ENCODE measurements at regions not wholly inside any gene's neighbourhood (a gene's known extent, or its start where the extent isn't known, plus 50 kb on each side); places are given as distances from the start of the nearest gene placed in this dataset.
A peak's percentile ranks its signal among the peaks of the same experiment; 100 is the strongest.

DNA sequence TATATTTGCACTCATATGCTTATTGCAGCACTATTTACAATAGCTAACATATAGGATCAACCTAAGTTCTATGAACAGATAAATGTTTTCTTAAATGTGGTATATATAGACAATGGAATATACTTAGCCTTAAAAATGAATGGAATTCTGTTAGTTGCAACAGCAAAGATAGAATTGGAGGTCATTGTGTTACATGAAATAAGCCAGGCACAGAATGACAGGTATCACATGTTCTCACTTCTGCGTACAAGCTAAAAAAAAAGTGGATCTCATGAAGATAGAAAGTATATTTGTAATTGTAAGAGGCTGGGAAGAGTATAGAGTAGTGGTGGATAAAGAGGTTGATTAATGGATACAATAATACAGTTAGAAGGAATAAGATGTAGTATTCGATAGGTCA, 255.5 kb upstream of the SETBP1 start:
- Histone ChIP-seq H3K27ac (no peak overlapping the region), H3K27me3 (no peaks in the 10 kb centered on the region), H3K9me3 (ENCODE audit: low read depth) (no peaks in the 10 kb centered on the region), H3K4me1 (peaks cover 6% of the 10 kb centered on the region), H3K4me2 (no peak overlapping the region), H3K4me3 (no peak overlapping the region), H4K20me1 (ENCODE audit: low read depth) (no peaks in the 10 kb centered on the region), H3K79me2 (ENCODE audit: low read depth) (no peaks in the 10 kb centered on the region), H3K36me3 (no peaks in the 10 kb centered on the region), H3K9ac (no peak overlapping the region), H2AFZ (replicated peaks) (no peak overlapping the region), H3F3A (ENCODE audit: low read depth) (no peaks in the 10 kb centered on the region)
- no peaks in the 10 kb centered on the region for H3K36me3 Mint-ChIP-seq
- TF ChIP-seq EZH2phosphoT487 (IDR thresholded peaks at IDR 0.05) (no peak), CTCF (IDR thresholded peaks at IDR 0.05) (no peak), EZH2 (IDR thresholded peaks at IDR 0.05) (no peak)
- no peak overlapping the region for H3K4me3 Mint-ChIP-seq
- DNase-seq (ENCODE audit: low spot score) = no peak
- no peaks in the 10 kb centered on the region for H3K27me3 Mint-ChIP-seq (ENCODE audit: insufficient read depth, low read depth)
- H3K4me1 Mint-ChIP-seq = peaks cover 3% of the 10 kb centered on the region
- peaks cover 5% of the 10 kb centered on the region for H3K9me3 Mint-ChIP-seq
- H3K27ac Mint-ChIP-seq = no peak overlapping the region

- no peak overlapping the region for H3K27ac Mint-ChIP-seq
- no peak for TF ChIP-seq CTCF (IDR thresholded peaks at IDR 0.05)
- no peak for TF ChIP-seq EZH2phosphoT487 (IDR thresholded peaks at IDR 0.05)
These were observed 243.1 kb upstream of the SETBP1 start for GRCh38 chr18:44437603-44438002.

DNA sequence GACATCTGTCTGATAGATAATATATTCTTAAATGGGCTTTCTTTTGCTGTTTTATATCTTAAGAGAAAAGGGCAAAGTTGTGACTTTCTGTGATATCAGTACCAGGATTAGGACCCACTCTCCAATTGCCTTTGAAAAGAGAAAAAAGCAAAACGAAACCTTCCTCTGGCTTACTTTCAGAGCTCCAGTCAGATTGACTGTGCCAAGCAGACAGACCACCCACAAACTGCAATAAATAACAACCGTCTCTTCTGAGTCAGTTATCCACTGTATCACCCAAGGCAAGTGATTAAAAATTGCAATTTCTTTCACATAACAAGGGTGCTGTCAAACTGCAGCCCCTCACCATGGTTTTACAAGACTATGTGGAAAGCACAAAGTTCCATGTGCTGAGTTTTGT, 230.5 kb upstream of the SETBP1 start:
- TF ChIP-seq CTCF (IDR thresholded peaks at IDR 0.05) = no peak
- TF ChIP-seq EZH2 (IDR thresholded peaks at IDR 0.05) = no peak
- no peak for TF ChIP-seq EZH2phosphoT487 (IDR thresholded peaks at IDR 0.05)
- Histone ChIP-seq H3K4me1 (peaks cover 12% of the 10 kb centered on the region), H3K9me3 (ENCODE audit: low read depth) (no peaks in the 10 kb centered on the region), H4K20me1 (ENCODE audit: low read depth) (no peaks in the 10 kb centered on the region), H3K36me3 (no peaks in the 10 kb centered on the region), H3K27ac (no peak overlapping the region), H2AFZ (replicated peaks) (peak overlapping the region; percentile 57), H3K9ac (no peak overlapping the region), H3K4me2 (no peak overlapping the region), H3K27me3 (no peaks in the 10 kb centered on the region), H3K79me2 (ENCODE audit: low read depth) (no peaks in the 10 kb centered on the region), H3F3A (ENCODE audit: low read depth) (no peaks in the 10 kb centered on the region), H3K4me3 (no peak overlapping the region)
- H3K27me3 Mint-ChIP-seq (ENCODE audit: insufficient read depth, low read depth) = no peaks in the 10 kb centered on the region
- H3K4me3 Mint-ChIP-seq = no peak overlapping the region
- no peaks in the 10 kb centered on the region for H3K36me3 Mint-ChIP-seq
- H3K27ac Mint-ChIP-seq = no peak overlapping the region
- H3K9me3 Mint-ChIP-seq = peaks cover 2% of the 10 kb centered on the region
- no peak for DNase-seq (ENCODE audit: low spot score)
- no peaks in the 10 kb centered on the region for H3K4me1 Mint-ChIP-seq

More at GRCh38 chr18:44437603-44438002, 243.1 kb upstream of the SETBP1 start:
- H3K9me3 ChIP-seq (ENCODE audit: low read depth) = no peaks in the 10 kb centered on the region
- H3K4me3 ChIP-seq = no peak overlapping the region
- no peak overlapping the region for H3K9ac ChIP-seq
- H3K79me2 ChIP-seq (ENCODE audit: low read depth) = no peaks in the 10 kb centered on the region
- H4K20me1 ChIP-seq (ENCODE audit: low read depth) = no peaks in the 10 kb centered on the region
- Mint-ChIP-seq H3K4me1 (peaks cover 4% of the 10 kb centered on the region), H3K9me3 (peaks cover 8% of the 10 kb centered on the region), H3K4me3 (no peak overlapping the region), H3K36me3 (peaks cover 2% of the 10 kb centered on the region), H3K27me3 (ENCODE audit: insufficient read depth, low read depth) (peaks cover 2% of the 10 kb centered on the region)
- DNase-seq (ENCODE audit: low spot score) = no peak
- no peaks in the 10 kb centered on the region for H3K36me3 ChIP-seq
- no peak overlapping the region for H3K4me2 ChIP-seq
- no peaks in the 10 kb centered on the region for H3F3A ChIP-seq (ENCODE audit: low read depth)
- no peaks in the 10 kb centered on the region for H3K4me1 ChIP-seq
- no peak overlapping the region for H3K27ac ChIP-seq
- H3K27me3 ChIP-seq = no peaks in the 10 kb centered on the region
- H2AFZ ChIP-seq (replicated peaks) = no peak overlapping the region

DNA sequence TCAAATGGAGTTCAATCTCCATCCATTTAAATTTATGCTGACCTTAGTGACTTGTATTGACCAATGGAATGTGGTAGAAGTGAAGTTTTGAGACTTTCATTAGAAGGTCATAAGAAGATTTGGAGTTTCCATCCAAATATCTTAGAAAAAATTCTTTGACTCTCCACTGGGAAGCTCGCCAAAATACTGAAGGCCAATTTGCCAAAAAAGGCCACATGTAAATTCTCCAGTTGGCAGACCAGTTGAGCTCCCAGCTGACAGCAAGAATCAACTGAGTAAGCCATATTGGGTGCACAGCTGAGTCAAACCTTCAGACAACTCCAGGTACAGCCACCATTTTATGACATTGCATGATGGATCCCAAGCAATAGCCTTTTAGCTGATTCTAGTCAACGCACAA, 228.3 kb upstream of the SETBP1 start:
- Histone ChIP-seq H3K79me2 (ENCODE audit: low read depth) (no peaks in the 10 kb centered on the region), H2AFZ (replicated peaks) (no peak overlapping the region), H3K27ac (no peak overlapping the region), H3K27me3 (no peaks in the 10 kb centered on the region), H3F3A (ENCODE audit: low read depth) (no peaks in the 10 kb centered on the region), H3K4me1 (peaks cover 12% of the 10 kb centered on the region), H3K9ac (no peak overlapping the region), H3K9me3 (ENCODE audit: low read depth) (no peaks in the 10 kb centered on the region), H4K20me1 (ENCODE audit: low read depth) (no peaks in the 10 kb centered on the region), H3K4me3 (no peak overlapping the region), H3K4me2 (no peak overlapping the region), H3K36me3 (no peaks in the 10 kb centered on the region)
- no peaks in the 10 kb centered on the region for H3K27me3 Mint-ChIP-seq (ENCODE audit: insufficient read depth, low read depth)
- TF ChIP-seq CTCF (IDR thresholded peaks at IDR 0.05) (no peak), EZH2 (IDR thresholded peaks at IDR 0.05) (no peak), EZH2phosphoT487 (IDR thresholded peaks at IDR 0.05) (no peak)
- no peak overlapping the region for H3K27ac Mint-ChIP-seq
- no peaks in the 10 kb centered on the region for H3K4me1 Mint-ChIP-seq
- DNase-seq (ENCODE audit: low spot score) = no peak
- no peak overlapping the region for H3K4me3 Mint-ChIP-seq
- H3K9me3 Mint-ChIP-seq = no peaks in the 10 kb centered on the region
- no peaks in the 10 kb centered on the region for H3K36me3 Mint-ChIP-seq

Measured in neural progenitor cell (in vitro differentiated cells).